GM23338 (cell line): ENCODE measurements at regions not wholly inside any gene's neighbourhood (a gene's known extent, or its start where the extent isn't known, plus 50 kb on each side); places are given as distances from the start of the nearest gene placed in this dataset.

Experiments
- ATAC-seq: fragments of 200-7000 bp; cut with Tn5 transposase; 3 replicates; pipeline ENCODE4 v1.9.1; 2020
- DNase-seq: peaks from one replicate; pipeline ENCODE4 v3.0.0-alpha.2; 2015; ENCODE audit warnings: low spot score
- H2AFZ ChIP-seq: fragments of 200-600 bp; sonication (generic); 2 replicates; pipeline ENCODE4 v1.8.0; 2016; ENCODE audit warnings: antibody characterized with exemption, mild to moderate bottlenecking, moderate library complexity
- H3F3A ChIP-seq: fragments of 200-600 bp; sonication (generic); replicated peaks from 2 replicates; pipeline ENCODE4 v1.8.0; 2017; ENCODE audit warnings: antibody characterized with exemption, mixed run types, low read depth
- H3K27ac ChIP-seq: fragments of 200-600 bp; sonication (generic); 2 replicates; pipeline ENCODE4 v1.6.1; 2016; ENCODE audit warnings: low read depth
- H3K27me3 ChIP-seq: fragments of 200-600 bp; sonication (generic); 2 replicates; pipeline ENCODE4 v1.8.0; 2016; ENCODE audit warnings: mild to moderate bottlenecking, mixed run types, moderate library complexity; ENCODE audit not compliant: insufficient read depth
- H3K36me3 ChIP-seq: fragments of 200-600 bp; sonication (generic); 2 replicates; pipeline ENCODE4 v1.8.0; 2016; ENCODE audit warnings: mild to moderate bottlenecking; ENCODE audit not compliant: insufficient read depth
- H3K4me1 ChIP-seq: fragments of 200-600 bp; sonication (generic); 2 replicates; pipeline ENCODE4 v1.8.0; 2016; ENCODE audit warnings: mild to moderate bottlenecking, moderate library complexity; ENCODE audit not compliant: insufficient read depth
- H3K4me2 ChIP-seq: fragments of 200-600 bp; sonication (generic); 2 replicates; pipeline ENCODE4 v1.7.1; 2017; ENCODE audit warnings: mixed run types
- H3K4me3 ChIP-seq: fragments of 200-600 bp; sonication (generic); 2 replicates; pipeline ENCODE4 v1.6.1; 2016; ENCODE audit warnings: mixed run types
- H3K79me2 ChIP-seq: fragments of 200-600 bp; sonication (generic); replicated peaks from 2 replicates; pipeline ENCODE4 v1.8.0; 2017; ENCODE audit warnings: mild to moderate bottlenecking; ENCODE audit not compliant: insufficient read depth
- H3K9me2 ChIP-seq: fragments of 200-600 bp; sonication (generic); 2 replicates; pipeline ENCODE4 v1.8.0; 2017; ENCODE audit not compliant: insufficient read depth
- H4K20me1 ChIP-seq: fragments of 200-600 bp; sonication (generic); replicated peaks from 2 replicates; pipeline ENCODE4 v1.8.0; 2017; ENCODE audit warnings: mild to moderate bottlenecking; ENCODE audit not compliant: insufficient read depth
- H3K27ac Mint-ChIP-seq: 2 replicates; pipeline ENCODE4 v1.8.0; 2020; ENCODE audit warnings: inconsistent platforms, mild to moderate bottlenecking, moderate library complexity, mixed read lengths
- H3K27me3 Mint-ChIP-seq: 3 replicates; pipeline ENCODE4 v1.8.0; 2022; ENCODE audit warnings: low read depth, mild to moderate bottlenecking, moderate library complexity, mixed read lengths, inconsistent platforms; ENCODE audit not compliant: insufficient read depth, poor library complexity
- H3K36me3 Mint-ChIP-seq: 3 replicates; pipeline ENCODE4 v1.8.0; 2021; ENCODE audit warnings: low read depth, mild to moderate bottlenecking, inconsistent platforms, moderate library complexity, mixed read lengths
- H3K4me1 Mint-ChIP-seq: 3 replicates; pipeline ENCODE4 v1.8.0; 2020; ENCODE audit warnings: mild to moderate bottlenecking, inconsistent platforms, mixed read lengths
- H3K4me3 Mint-ChIP-seq: 3 replicates; pipeline ENCODE4 v1.8.0; 2021; ENCODE audit warnings: moderate library complexity, mild to moderate bottlenecking, inconsistent platforms, mixed read lengths
- H3K9me3 Mint-ChIP-seq: 3 replicates; pipeline ENCODE4 v1.8.0; 2020; ENCODE audit warnings: moderate library complexity, mild to moderate bottlenecking, inconsistent platforms, mixed read lengths
- CREB1 ChIP-seq: fragments of 250-450 bp; sonication (Bioruptor Pico); IDR thresholded peaks from 2 replicates; pipeline ENCODE4 v1.5.0; 2020; ENCODE audit warnings: low read depth, mild to moderate bottlenecking, moderate library complexity
- CTCF ChIP-seq, 2 experiments: fragments of 200-600 bp in 1 of 2; sonication (generic) in 1 of 2; conservative IDR thresholded peaks; 2 replicates each; pipeline versions ENCODE4 v1.5.1 to v1.6.1; 2016 to 2017; ENCODE audit warnings: antibody characterized with exemption in 2 of 2, low read depth in 2 of 2, mild to moderate bottlenecking in 2 of 2, moderate library complexity in 1 of 2
- ETS1 ChIP-seq: IDR thresholded peaks from 2 replicates; pipeline ENCODE4 v1.6.1; 2016; ENCODE audit warnings: antibody characterized with exemption
- EZH2 ChIP-seq: fragments of 200-600 bp; sonication (generic); IDR thresholded peaks from one replicate; pipeline ENCODE4 v1.8.0; 2017; ENCODE audit warnings: antibody characterized with exemption, mild to moderate bottlenecking, low read depth; ENCODE audit not compliant: unreplicated experiment
- EZH2phosphoT487 ChIP-seq: fragments of 200-600 bp; sonication (generic); IDR thresholded peaks from one replicate; pipeline ENCODE4 v1.8.1; 2018; ENCODE audit warnings: antibody characterized with exemption; ENCODE audit not compliant: unreplicated experiment
- JUNB ChIP-seq: IDR thresholded peaks from one replicate; pipeline ENCODE4 v1.6.1; 2016; ENCODE audit warnings: antibody characterized with exemption; ENCODE audit not compliant: unreplicated experiment
- NANOG ChIP-seq: IDR thresholded peaks from 2 replicates; pipeline ENCODE4 v1.6.1; 2016; ENCODE audit warnings: antibody characterized with exemption, borderline replicate concordance
- POLR2AphosphoS5 ChIP-seq: IDR thresholded peaks from 2 replicates; pipeline ENCODE4 v1.6.1; 2016; ENCODE audit warnings: antibody characterized with exemption, low read depth
- REST ChIP-seq: IDR thresholded peaks from one replicate; pipeline ENCODE4 v1.6.1; 2018; ENCODE audit warnings: antibody characterized with exemption; ENCODE audit not compliant: unreplicated experiment
- STAT1 ChIP-seq: IDR thresholded peaks from one replicate; pipeline ENCODE4 v1.6.1; 2016; ENCODE audit warnings: antibody characterized with exemption; ENCODE audit not compliant: unreplicated experiment
- ZNF114 ChIP-seq: fragments of 250-450 bp; sonication (Bioruptor Pico); IDR thresholded peaks from 2 replicates; pipeline ENCODE4 v1.5.0; 2020; ENCODE audit warnings: mild to moderate bottlenecking, moderate library complexity
- ZNF331 ChIP-seq: fragments of 250-450 bp; sonication (Bioruptor Pico); IDR thresholded peaks from 2 replicates; pipeline ENCODE4 v1.5.0; 2020; ENCODE audit warnings: low read depth, mild to moderate bottlenecking, moderate library complexity
- ZNF462 ChIP-seq: fragments of 250-450 bp; sonication (Bioruptor Pico); IDR thresholded peaks from 2 replicates; pipeline ENCODE4 v1.5.0; 2020; ENCODE audit warnings: mild to moderate bottlenecking, moderate library complexity

- no peak overlapping the region for H3K27ac ChIP-seq
- Mint-ChIP-seq H3K9me3 (peaks cover 8% of the 10 kb centered on the region; the same call in 2 of the 3 replicates), H3K27ac (no peak overlapping the region), H3K4me3 (no peak overlapping the region), H3K4me1 (peaks cover 5% of the 10 kb centered on the region; the same call in 1 of the 3 replicates), H3K27me3 (peaks cover 14% of the 10 kb centered on the region), H3K36me3 (no peaks in the 10 kb centered on the region; the same call in 1 of the 3 replicates)
- peaks cover 5% of the 10 kb centered on the region; the same call in 1 of the 2 replicates for H3F3A ChIP-seq
- ATAC-seq (no peak), DNase-seq (no peak)
- H3K27me3 ChIP-seq, result peaks cover 13% of the 10 kb centered on the region
- no peaks in the 10 kb centered on the region for H4K20me1 ChIP-seq
- no peak overlapping the region for H3K4me3 ChIP-seq
- H2AFZ ChIP-seq, result no peak overlapping the region
- H3K79me2 ChIP-seq, result no peaks in the 10 kb centered on the region
- H3K9me2 ChIP-seq, result no peaks in the 10 kb centered on the region
- H3K4me1 ChIP-seq, result peaks cover 10% of the 10 kb centered on the region
- H3K4me2 ChIP-seq, result no peak overlapping the region
- H3K36me3 ChIP-seq, result no peaks in the 10 kb centered on the region
- TF ChIP-seq JUNB (no peak), ETS1 (no peak), CREB1 (CRISPR knock-in tag) (no peak), EZH2phosphoT487 (no peak), POLR2AphosphoS5 (no peak), CTCF (conservative IDR thresholded peaks at IDR 0.05; ENCODE audit: low read depth in 2 of 2) (no peak), NANOG (no peak), ZNF462 (CRISPR knock-in tag) (no peak), REST (no peak), STAT1 (no peak), ZNF114 (CRISPR knock-in tag) (no peak), EZH2 (no peak), ZNF331 (CRISPR knock-in tag) (no peak)
Measured at GRCh38 chr2:88345842-88346241, 106.7 kb downstream of the FOXI3 start.
